ENCODE measurements at regions not wholly inside any gene's neighbourhood (a gene's known extent, or its start where the extent isn't known, plus 50 kb on each side); places are given as distances from the start of the nearest gene placed in this dataset.
A peak's percentile ranks its signal among the peaks of the same experiment; 100 is the strongest.

DNA sequence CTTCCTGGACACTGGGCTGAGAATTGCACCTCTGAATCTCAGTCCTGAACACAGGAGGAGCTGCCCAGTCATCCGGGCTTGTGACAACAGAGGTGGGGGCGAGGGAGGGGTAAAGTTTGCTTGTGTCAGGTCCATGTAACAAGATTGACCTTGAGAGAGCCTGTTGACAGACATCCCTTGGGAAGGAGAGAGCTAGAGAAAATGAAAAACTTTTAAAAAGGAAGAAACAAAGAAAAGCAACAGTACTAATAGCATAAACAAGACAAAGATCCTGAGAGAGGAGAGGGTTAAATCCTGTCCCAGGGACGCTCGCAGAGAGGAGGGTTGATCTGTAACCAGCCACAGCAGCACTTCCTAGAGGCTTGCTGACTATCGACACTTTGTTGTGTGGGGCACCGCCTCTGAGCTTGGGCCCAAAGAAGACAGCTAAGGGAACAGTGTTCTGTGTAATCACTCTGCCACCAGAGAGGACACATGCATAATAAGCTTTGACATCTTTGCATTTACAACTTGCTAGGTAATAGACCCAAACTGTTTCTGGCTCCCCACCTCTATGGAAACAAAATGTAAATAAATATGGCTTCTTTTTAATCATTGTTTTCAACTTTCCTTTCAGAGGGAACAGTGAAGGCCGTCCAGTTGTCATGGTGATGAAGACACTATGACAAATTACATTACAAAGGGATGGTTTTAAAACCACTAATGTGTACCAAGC is 363.7 kb downstream of the CSNK1G3 start:
- DNase-seq (ENCODE audit: insufficient read length, low spot score) (no peak), FAIRE-seq (no peak)

DNA sequence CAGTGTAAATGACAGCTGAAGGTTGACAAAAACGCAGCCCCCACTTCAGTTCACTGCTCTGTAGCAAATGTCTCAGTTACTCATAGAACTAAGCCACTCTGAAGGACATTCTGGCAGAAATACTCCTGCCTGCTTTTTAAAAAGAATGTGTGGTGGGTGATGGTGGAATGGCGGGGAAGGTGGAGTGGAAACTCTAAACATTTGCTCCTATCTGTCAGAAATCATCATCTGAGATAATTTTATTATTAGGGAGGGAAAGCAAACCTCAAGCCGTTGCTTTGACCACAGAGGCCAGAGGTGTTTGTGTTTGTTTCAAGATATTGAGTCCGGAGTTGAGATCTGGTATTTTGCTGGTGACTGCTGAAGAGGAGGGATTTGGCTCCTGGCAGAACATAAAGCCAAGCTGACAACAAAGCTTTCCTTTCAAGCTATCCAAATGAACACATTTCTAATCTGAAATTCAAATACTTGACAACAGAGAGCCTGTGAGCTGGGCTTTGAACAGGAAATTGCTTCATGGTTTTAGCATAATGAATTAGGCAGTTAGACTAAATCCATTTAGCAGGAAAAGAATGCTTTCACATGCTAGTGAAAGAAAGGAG is 362.7 kb downstream of the CSNK1G3 start:
- FAIRE-seq (no peak), DNase-seq (ENCODE audit: insufficient read length, low spot score) (no peak)

DNA sequence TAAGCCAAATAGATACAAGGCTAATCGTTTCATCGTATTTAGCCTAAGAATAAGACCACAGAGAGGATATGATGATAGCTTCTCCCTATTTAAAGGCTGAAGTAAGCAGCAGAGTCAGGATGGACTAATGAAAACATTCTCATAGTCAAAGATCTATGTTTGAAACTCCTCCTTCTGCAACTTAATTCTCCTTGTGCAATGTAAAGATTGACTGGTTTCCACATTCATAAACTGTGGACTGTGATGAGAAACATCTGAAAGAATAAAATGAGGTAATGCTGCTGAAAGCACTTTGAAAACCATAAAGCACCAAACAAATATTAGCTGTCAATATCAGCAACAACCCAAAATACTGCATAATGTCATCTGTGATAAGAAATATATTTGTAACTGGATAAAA is 361.9 kb downstream of the CSNK1G3 start:
- no peak for FAIRE-seq
- DNase-seq (ENCODE audit: insufficient read length, low spot score): no peak

DNA sequence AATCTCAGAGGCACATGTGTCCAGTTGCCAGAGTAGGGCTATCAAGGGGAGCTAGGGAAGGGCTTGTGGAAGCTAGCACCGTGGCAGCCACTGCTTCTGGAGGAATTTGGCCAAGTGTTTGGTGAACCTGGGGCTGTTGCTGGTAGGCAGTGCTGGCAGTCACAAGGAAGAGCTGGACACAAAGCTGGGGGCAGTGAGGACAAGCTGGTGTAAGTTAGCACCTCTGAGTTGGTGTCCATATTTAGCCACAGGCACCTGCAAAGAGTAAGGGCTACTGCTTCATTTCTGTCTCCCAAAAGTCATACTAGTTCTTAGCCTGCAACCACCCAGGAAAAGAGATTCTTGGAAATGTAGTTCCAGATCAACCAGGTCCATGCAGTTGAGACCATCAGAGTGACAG is 359.4 kb downstream of the CSNK1G3 start:
- FAIRE-seq (no peak), DNase-seq (ENCODE audit: insufficient read length, low spot score) (no peak)

GRCh38 chr5:123868881-123869280 is 356.9 kb downstream of the CSNK1G3 start:
- DNase-seq (ENCODE audit: insufficient read length, low spot score): no peak
- no peak for FAIRE-seq

- DNase-seq (ENCODE audit: insufficient read length, low spot score) (no peak), FAIRE-seq (no peak)
Observed at GRCh38 chr5:123868267-123868666, 356.3 kb downstream of the CSNK1G3 start.

- no peak for DNase-seq (ENCODE audit: insufficient read length, low spot score)
- FAIRE-seq: no peak
Observed at GRCh38 chr5:123865641-123866040, 353.7 kb downstream of the CSNK1G3 start.

DNA sequence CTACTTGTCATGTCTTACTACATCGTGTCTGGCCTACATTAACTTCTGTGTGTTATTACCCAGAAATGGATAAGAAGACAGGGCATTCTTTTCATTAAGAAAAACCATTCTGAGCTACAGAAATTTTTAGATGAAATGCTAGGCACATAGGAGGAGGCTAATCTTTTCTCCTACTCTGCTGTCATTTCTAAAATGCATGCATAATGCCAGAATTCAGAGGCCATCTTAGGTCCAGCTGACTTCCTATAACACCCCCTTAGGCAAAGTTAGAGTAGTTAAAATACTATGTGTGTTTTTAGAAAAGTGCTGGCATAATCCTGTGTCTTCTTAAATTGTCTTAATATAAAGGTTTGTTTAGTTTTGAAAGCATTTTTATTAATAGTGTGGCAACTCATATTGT is 352.6 kb downstream of the CSNK1G3 start:
- FAIRE-seq (no peak), DNase-seq (ENCODE audit: insufficient read length, low spot score) (no peak)

GRCh38 chr5:123858938-123859337 is 347.0 kb downstream of the CSNK1G3 start:
- FAIRE-seq: no peak
- DNase-seq (ENCODE audit: insufficient read length, low spot score): no peak

DNA sequence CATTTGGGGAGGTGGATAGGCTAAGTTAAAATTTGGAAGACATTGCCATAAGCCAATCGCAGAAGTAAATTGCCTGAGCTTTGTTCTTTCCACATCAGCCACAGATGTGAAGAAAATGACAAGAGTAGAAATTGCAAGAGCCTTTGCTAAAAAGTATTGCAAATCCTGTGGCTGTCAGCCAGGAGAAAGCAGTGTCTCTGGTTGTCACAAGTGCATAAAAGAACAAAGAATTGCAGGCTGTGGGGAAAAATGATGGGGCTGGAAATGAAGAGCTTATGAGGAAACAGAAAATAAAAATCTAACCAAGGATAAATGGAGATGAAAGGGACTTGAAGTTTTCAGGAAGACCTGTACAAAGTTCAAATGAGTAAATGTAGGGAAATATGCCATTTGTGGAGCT is 344.8 kb downstream of the CSNK1G3 start:
- DNase-seq (ENCODE audit: insufficient read length, low spot score) (no peak), FAIRE-seq (no peak)

DNA sequence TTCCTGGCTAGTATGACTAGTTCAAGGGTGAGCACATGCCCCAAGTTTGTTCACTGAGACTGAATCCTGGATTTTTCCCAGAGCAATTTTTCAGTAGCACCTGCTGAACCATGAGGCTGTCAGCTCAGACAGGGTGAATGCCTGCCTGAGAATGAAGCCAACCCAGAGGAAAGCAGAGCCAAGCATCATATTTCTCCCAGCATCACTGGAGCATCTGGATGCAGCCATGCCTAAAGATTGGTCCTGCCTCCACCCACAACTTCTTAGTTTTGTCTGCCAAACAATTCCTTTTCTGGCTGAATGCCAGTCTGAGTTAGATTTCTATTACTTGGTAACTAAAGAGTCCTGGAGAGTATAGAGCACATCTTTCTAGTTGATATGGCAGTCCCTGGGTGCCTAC is 343.6 kb downstream of the CSNK1G3 start:
- FAIRE-seq (no peak), DNase-seq (ENCODE audit: insufficient read length, low spot score) (no peak)

GRCh38 chr5:123845356-123846100 is 333.6 kb downstream of the CSNK1G3 start:
- FAIRE-seq (no peak), DNase-seq (ENCODE audit: insufficient read length, low spot score) (no peak)

DNA sequence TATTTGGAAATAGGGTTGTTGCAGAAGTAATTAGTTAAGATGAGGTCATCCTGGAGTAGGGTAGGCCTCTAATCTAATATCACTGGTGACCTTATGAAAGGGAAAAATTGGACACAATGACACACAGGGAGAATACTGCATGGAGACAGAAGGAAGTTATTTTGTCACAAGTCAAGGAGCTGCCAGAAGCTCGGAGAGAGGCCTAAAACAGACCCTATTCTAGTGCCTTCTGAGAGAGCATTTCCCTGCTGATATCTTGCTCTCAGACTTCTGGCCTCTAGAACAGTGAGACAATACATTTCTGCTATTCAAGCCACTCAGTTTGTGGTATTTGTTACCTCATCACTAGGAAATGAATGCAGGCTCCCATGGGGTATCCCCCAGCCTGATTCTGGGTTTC is 332.9 kb downstream of the CSNK1G3 start:
- DNase-seq (ENCODE audit: insufficient read length, low spot score) (no peak), FAIRE-seq (no peak)

- DNase-seq (ENCODE audit: insufficient read length, low spot score) (no peak), FAIRE-seq (no peak)
Observed at GRCh38 chr5:123835421-123835820, 323.4 kb downstream of the CSNK1G3 start.

DNA sequence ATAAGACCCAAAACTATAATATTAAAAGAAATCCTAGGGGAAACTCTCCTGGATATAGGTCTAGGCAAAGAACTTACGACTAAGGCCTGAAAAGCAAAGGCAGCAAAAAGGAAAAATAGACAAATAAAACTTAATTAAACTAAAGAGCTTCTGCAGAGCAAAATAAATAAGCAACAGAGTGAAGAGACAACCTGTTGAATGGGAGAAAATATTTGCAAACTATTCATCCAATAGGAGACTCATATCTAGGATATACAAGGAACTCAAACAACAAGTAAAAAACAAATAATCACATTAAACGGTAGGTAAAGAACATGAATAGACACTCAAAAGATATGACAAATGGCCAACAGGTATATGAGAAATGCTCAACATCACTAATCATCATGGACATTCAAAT is 318.6 kb downstream of the CSNK1G3 start:
- DNase-seq (ENCODE audit: insufficient read length, low spot score) (no peak), FAIRE-seq (no peak)

DNA sequence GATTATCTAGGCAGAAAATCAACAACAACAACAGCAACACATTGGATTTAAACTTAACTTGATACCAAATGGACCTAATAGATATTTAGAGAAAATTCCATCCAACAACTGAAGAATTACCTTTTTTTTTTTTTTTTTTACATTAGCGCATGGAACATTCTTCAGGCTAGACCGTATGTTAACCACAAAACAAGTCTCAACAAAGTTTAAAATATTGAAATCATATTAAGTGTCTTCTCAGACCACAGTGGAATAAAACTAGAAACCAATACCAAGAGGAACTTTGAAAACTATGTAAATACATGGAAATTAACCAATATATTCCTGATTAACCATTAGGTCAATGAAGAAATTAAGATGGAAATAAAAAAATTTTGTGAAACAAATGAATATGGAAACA is 315.8 kb downstream of the CSNK1G3 start:
- FAIRE-seq: no peak

GRCh38 chr5:123819833-123820232 is 307.9 kb downstream of the CSNK1G3 start:
- peak; percentile 66 for DNase-seq (ENCODE audit: insufficient read length, low spot score)
- FAIRE-seq: peak; percentile 74

More for the DNA sequence above, 315.8 kb downstream of the CSNK1G3 start:
- no peak for DNase-seq (ENCODE audit: insufficient read length, low spot score)

DNA sequence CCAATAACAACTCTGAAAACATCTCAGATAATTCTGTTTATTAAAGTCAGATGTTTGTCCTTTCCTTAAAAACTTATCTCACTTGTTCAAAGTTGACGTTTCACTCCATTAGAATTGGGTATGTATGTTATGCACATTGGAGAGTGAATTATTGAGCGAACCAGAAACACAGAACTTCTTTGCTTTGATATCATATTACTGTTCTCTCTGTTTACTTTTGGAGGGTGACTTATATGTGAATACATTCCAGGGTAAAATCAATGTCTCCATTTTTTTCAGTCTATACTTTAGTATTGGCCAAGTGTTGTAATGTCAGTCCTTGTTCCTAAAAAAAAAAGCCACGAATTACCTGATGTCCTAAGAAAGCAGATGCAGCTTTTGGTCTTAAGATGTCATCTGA is 307.4 kb downstream of the CSNK1G3 start:
- DNase-seq (ENCODE audit: insufficient read length, low spot score) (no peak), FAIRE-seq (no peak)

DNA sequence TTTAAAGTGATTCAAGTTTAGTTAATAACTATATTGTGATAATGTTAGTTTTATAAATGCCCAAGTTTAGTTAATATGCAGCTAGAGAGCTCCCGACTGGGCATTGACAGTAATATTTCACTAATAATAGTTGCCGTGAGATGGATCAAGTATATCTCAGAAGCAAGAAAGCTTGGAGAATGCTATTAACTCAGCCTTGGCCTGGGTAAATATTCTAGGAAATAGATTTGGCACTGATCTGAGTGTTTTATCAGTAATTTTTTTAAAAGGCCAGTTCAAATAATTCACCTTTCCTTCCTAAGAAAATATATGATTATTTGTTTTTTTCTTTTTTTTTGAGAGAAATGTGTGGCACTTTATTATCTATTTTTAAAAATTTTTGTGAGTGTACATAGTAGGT is 305.3 kb downstream of the CSNK1G3 start:
- DNase-seq (ENCODE audit: insufficient read length, low spot score): no peak
- FAIRE-seq: no peak

- FAIRE-seq: no peak
- no peak for DNase-seq (ENCODE audit: insufficient read length, low spot score)
Observed at GRCh38 chr5:123814801-123815470, 303.0 kb downstream of the CSNK1G3 start.

- peak; percentile 26 for DNase-seq (ENCODE audit: insufficient read length, low spot score)
- peak; percentile 89 for FAIRE-seq
Observed at GRCh38 chr5:123813937-123814624, 302.1 kb downstream of the CSNK1G3 start.
